GM04503 (cell line): ENCODE measurements at regions not wholly inside any gene's neighbourhood (a gene's known extent, or its start where the extent isn't known, plus 50 kb on each side); places are given as distances from the start of the nearest gene placed in this dataset.
A peak's percentile ranks its signal among the peaks of the same experiment; 100 is the strongest.
"Not testable (repeated sequence)": the region's sequence is repeated elsewhere in the genome, so short reads cannot be mapped to it uniquely, and the experiment has no call there.

Experiments used
- DNase-seq: peaks from one replicate; pipeline ENCODE4 v3.0.0-alpha.2; 2012; ENCODE audit warnings: low read depth

GRCh38 chr15:87752250-87752951, 504.1 kb downstream of the NTRK3 start:
- peak; percentile 56 for DNase-seq

- no peak for DNase-seq
These were observed 508.1 kb downstream of the NTRK3 start for GRCh38 chr15:87748483-87748882.

GRCh38 chr15:87747087-87747486, 509.5 kb downstream of the NTRK3 start:
- DNase-seq, result no peak

- DNase-seq, result no peak
These were observed 510.2 kb downstream of the NTRK3 start for GRCh38 chr15:87746333-87746732.

GRCh38 chr15:87744815-87745214, 511.7 kb downstream of the NTRK3 start:
- DNase-seq, result no peak

- DNase-seq, result no peak
These were observed 513.0 kb downstream of the NTRK3 start for GRCh38 chr15:87743562-87743961.

- no peak for DNase-seq
These were observed 515.2 kb downstream of the NTRK3 start for GRCh38 chr15:87741350-87741749.

GRCh38 chr15:87740655-87741344, 515.7 kb downstream of the NTRK3 start:
- no peak for DNase-seq

GRCh38 chr15:87739866-87740265, 516.7 kb downstream of the NTRK3 start:
- no peak for DNase-seq

- no peak for DNase-seq
These were observed 517.5 kb downstream of the NTRK3 start for GRCh38 chr15:87739081-87739480.

- DNase-seq, result not testable (repeated sequence)
These were observed 519.1 kb downstream of the NTRK3 start for GRCh38 chr15:87737460-87737859.

- DNase-seq, result no peak
These were observed 519.6 kb downstream of the NTRK3 start for GRCh38 chr15:87736891-87737389.

GRCh38 chr15:87736401-87736800, 520.1 kb downstream of the NTRK3 start:
- peak; percentile 27 for DNase-seq

GRCh38 chr15:87735522-87735921, 521.0 kb downstream of the NTRK3 start:
- no peak for DNase-seq

GRCh38 chr15:87734571-87735373, 521.8 kb downstream of the NTRK3 start:
- no peak for DNase-seq

- DNase-seq, result no peak
These were observed 522.6 kb downstream of the NTRK3 start for GRCh38 chr15:87733977-87734376.

- no peak for DNase-seq
These were observed 523.0 kb downstream of the NTRK3 start for GRCh38 chr15:87733541-87733941.

- DNase-seq, result no peak
These were observed 523.6 kb downstream of the NTRK3 start for GRCh38 chr15:87732976-87733375.

- no peak for DNase-seq
These were observed 524.9 kb downstream of the NTRK3 start for GRCh38 chr15:87731630-87732029.

GRCh38 chr15:87730706-87731105, 525.8 kb downstream of the NTRK3 start:
- DNase-seq, result no peak

- no peak for DNase-seq
These were observed 527.5 kb downstream of the NTRK3 start for GRCh38 chr15:87728998-87729397.

GRCh38 chr15:87727073-87727472, 529.5 kb downstream of the NTRK3 start:
- DNase-seq, result no peak

- DNase-seq, result no peak
These were observed 532.2 kb downstream of the NTRK3 start for GRCh38 chr15:87724330-87724729.
